Neutrophil (primary cell): ENCODE measurements at regions not wholly inside any gene's neighbourhood (a gene's known extent, or its start where the extent isn't known, plus 50 kb on each side); places are given as distances from the start of the nearest gene placed in this dataset.

ENCODE experiments used
- H3K27ac ChIP-seq: fragments of 200-600 bp; sonication (generic); 2 replicates; pipeline ENCODE4 v1.5.1; 2016; ENCODE audit warnings: mild to moderate bottlenecking, moderate library complexity
- H3K27me3 ChIP-seq: fragments of 200-600 bp; sonication (generic); 2 replicates; pipeline ENCODE4 v1.6.0; 2016; ENCODE audit warnings: mild to moderate bottlenecking
- H3K36me3 ChIP-seq: fragments of 200-600 bp; sonication (generic); 2 replicates; pipeline ENCODE4 v1.5.1; 2017
- H3K4me1 ChIP-seq, 2 experiments: fragments of 200-600 bp in 1 of 2; sonication (generic) in 1 of 2; 1 replicate in 1 of 2; 2 replicates in 1 of 2; pipeline versions ENCODE4 v1.5.1 to v1.6.1; 2013 to 2016; ENCODE audit warnings: low read depth in 1 of 2, low read length in 1 of 2, mild to moderate bottlenecking in 1 of 2, moderate library complexity in 1 of 2; ENCODE audit not compliant: control insufficient read depth in 1 of 2, insufficient read depth in 1 of 2
- H3K4me3 ChIP-seq, 2 experiments: fragments of 200-600 bp in 1 of 2; sonication (generic) in 1 of 2; 1 replicate in 1 of 2; 2 replicates in 1 of 2; pipeline ENCODE4 v1.5.1; 2013 to 2016; ENCODE audit warnings: low read depth in 1 of 2, low read length in 1 of 2, mild to moderate bottlenecking in 1 of 2, moderate library complexity in 1 of 2
- H3K9me3 ChIP-seq: fragments of 200-600 bp; sonication (generic); 2 replicates; pipeline ENCODE4 v1.5.1; 2016
- TF ChIP-seq, protein P1 (sequence below): fragments of 200-600 bp; sonication (generic); IDR thresholded peaks from 2 replicates; pipeline ENCODE4 v1.5.1; 2016; ENCODE audit warnings: antibody characterized with exemption

DNA sequence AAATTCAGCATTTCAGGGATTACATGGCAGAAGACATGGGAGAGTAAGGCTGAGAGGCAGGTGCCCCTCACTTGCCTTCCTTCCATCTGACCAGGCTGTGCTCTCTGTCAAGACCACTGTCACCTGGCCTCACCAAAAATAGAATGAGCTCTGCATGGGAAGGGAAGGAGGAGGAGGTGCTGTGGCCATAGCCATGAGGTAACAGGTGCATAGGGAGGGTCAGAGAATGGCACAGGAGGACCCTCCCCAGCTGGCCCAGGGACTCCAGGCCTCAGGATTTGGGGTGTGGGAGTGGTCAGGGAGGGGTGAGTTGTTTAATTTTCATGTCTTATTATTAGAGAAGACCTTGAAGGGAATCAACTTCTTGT lies 192.3 kb downstream of the FCRL5 start:
- Histone ChIP-seq H3K4me3 (no peak overlapping the region), H3K27ac (no peak overlapping the region), H3K9me3 (no peaks in the 10 kb centered on the region), H3K4me1 (no peaks in the 10 kb centered on the region), H3K27me3 (no peaks in the 10 kb centered on the region), H3K36me3 (no peaks in the 10 kb centered on the region)
- TF ChIP-seq, protein P1, sequence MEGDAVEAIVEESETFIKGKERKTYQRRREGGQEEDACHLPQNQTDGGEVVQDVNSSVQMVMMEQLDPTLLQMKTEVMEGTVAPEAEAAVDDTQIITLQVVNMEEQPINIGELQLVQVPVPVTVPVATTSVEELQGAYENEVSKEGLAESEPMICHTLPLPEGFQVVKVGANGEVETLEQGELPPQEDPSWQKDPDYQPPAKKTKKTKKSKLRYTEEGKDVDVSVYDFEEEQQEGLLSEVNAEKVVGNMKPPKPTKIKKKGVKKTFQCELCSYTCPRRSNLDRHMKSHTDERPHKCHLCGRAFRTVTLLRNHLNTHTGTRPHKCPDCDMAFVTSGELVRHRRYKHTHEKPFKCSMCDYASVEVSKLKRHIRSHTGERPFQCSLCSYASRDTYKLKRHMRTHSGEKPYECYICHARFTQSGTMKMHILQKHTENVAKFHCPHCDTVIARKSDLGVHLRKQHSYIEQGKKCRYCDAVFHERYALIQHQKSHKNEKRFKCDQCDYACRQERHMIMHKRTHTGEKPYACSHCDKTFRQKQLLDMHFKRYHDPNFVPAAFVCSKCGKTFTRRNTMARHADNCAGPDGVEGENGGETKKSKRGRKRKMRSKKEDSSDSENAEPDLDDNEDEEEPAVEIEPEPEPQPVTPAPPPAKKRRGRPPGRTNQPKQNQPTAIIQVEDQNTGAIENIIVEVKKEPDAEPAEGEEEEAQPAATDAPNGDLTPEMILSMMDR = no peak

DNA sequence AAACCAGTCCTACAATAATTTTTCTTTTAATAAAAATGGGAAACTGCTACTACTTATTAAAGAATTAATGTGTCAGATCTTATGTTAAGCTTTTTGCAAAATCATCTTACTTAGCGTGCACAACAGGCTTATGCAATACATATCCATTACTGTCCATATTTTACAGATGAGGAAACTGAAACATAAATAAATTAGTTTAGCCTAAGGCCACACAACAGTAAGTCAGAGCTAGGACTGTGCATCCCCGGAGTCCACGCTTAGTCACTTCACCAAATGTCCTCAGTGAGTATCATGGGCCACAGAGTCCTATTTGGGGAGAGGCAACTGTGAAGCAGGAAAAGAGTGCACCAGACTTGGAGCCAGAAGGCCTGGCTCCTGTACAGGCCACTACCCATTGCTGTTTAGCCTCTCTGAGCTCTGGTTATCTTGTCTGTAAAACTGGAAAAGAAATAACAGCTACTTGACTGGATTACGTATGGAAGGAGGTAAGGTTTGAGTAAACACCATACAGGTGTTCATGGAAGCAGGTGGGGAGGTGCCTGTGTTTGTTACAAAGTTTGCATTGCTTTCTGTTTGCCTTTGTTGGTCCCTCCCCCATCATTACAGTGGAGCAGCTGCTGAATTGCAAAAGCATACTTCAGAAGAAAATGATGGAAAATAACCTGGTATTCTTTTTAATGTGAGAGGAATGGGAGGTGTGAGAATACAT lies 192.8 kb downstream of the FCRL5 start:
- H3K36me3 ChIP-seq = no peaks in the 10 kb centered on the region
- no peak overlapping the region for H3K4me3 ChIP-seq
- no peaks in the 10 kb centered on the region for H3K9me3 ChIP-seq
- H3K4me1 ChIP-seq = no peaks in the 10 kb centered on the region
- H3K27me3 ChIP-seq = no peaks in the 10 kb centered on the region
- TF ChIP-seq, protein P1 = no peak
- no peak overlapping the region for H3K27ac ChIP-seq

DNA sequence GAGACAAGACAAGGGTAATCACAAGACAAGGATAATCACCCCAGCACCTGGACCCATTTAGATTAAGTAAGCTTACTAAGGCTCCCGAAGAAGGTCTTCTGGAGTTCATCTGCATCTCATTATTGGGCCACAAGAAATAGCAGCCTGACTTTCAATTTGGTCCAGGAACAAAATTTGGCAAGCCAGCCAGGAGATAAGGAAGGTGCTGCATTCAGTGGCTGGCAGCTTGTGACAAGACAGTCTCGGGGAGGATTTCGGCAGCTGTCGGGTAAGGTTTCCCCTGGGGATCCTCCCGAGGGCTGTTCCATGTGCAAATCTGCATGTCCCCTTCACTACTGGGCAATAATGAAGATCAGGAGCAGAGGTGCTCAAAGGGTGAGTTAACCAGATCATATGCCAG lies 195.2 kb downstream of the FCRL5 start:
- Histone ChIP-seq H3K4me3 (no peak overlapping the region), H3K36me3 (no peaks in the 10 kb centered on the region), H3K9me3 (no peaks in the 10 kb centered on the region), H3K27ac (no peak overlapping the region), H3K27me3 (no peaks in the 10 kb centered on the region), H3K4me1 (no peaks in the 10 kb centered on the region)
- TF ChIP-seq, protein P1 = no peak

DNA sequence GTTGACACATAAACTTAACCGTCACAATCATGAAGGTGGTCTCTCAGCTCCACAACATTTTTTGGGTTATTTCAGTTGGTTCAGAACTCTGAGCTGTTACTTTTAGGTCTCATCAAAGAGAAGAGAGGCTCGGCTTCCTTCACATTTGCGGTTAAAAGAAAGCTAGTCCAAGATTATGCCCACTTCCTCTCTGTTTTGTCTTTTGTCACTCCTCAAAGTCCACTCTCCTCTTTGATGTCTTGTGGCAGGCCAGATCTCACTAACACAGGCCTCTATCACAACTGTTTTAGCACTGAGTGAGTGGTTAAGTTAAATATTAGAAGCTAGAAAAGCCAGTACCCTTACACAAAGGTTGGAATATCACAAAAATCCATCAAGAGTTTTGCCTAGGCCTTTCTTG lies 195.7 kb downstream of the FCRL5 start:
- Histone ChIP-seq H3K36me3 (no peaks in the 10 kb centered on the region), H3K9me3 (no peaks in the 10 kb centered on the region), H3K4me3 (no peak overlapping the region), H3K4me1 (no peaks in the 10 kb centered on the region), H3K27ac (no peak overlapping the region), H3K27me3 (no peaks in the 10 kb centered on the region)
- TF ChIP-seq, protein P1 = no peak

DNA sequence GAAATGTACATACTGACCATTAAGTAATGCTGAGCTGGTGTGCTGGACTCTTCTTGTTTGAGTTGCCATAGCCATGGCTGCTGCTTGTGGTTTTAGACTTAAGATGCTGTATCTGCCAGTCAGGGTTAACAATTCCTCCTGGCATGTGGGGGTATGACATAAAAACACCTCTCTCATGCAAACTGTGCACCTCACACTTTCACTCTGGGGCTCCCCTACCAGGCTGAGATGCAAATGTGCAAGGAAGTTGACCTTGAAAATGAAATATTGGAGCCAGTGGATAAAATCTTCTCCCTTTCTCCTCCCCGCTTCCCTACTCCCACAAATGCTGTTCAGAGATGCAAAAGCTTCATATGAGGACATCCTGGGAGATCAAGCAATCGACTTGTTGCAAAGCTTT lies 198.8 kb downstream of the FCRL5 start:
- H3K4me1 ChIP-seq = no peaks in the 10 kb centered on the region
- TF ChIP-seq, protein P1 = no peak
- no peak overlapping the region for H3K27ac ChIP-seq
- H3K4me3 ChIP-seq = no peak overlapping the region
- H3K36me3 ChIP-seq = no peaks in the 10 kb centered on the region
- no peaks in the 10 kb centered on the region for H3K9me3 ChIP-seq
- no peaks in the 10 kb centered on the region for H3K27me3 ChIP-seq
